ENCODE measurements at regions not wholly inside any gene's neighbourhood (a gene's known extent, or its start where the extent isn't known, plus 50 kb on each side); places are given as distances from the start of the nearest gene placed in this dataset.

DNA sequence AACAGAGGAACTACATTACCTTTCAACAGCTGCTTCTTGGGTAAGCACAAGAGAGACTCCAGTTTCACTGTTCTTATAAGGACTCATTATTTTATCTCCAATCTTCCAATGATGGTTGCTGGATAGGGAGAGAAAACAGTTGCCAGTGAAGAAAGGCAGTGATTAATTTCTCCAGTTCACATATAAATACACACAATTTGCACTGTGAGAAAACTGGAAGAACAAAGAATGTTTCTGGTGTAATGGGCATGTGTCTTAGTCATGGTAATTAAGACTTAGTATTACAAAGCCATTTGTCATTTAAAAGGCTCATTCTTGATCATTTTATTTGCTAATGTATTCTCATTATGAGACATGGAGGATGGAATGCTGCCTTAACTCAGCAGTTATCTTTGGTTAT, 78.0 kb upstream of the FAR2 start:
- H3K4me3 ChIP-seq (ENCODE audit: control insufficient read depth, low read depth, low read length), result no peak overlapping the region
- no peak for TF ChIP-seq CTCF (IDR thresholded peaks at IDR 0.05; ENCODE audit: control insufficient read depth, insufficient read depth, low read depth, low read length, missing control alignments)
- DNase-seq (ENCODE audit: low read depth), result no peak

- no peak overlapping the region for H3K4me3 ChIP-seq (ENCODE audit: control insufficient read depth, low read depth, low read length)
- TF ChIP-seq CTCF (IDR thresholded peaks at IDR 0.05; ENCODE audit: control insufficient read depth, insufficient read depth, low read depth, low read length, missing control alignments), result no peak
- peak; percentile 27 for DNase-seq (ENCODE audit: low read depth)
Measured at GRCh38 chr12:29072631-29073030, 76.4 kb upstream of the FAR2 start.

DNA sequence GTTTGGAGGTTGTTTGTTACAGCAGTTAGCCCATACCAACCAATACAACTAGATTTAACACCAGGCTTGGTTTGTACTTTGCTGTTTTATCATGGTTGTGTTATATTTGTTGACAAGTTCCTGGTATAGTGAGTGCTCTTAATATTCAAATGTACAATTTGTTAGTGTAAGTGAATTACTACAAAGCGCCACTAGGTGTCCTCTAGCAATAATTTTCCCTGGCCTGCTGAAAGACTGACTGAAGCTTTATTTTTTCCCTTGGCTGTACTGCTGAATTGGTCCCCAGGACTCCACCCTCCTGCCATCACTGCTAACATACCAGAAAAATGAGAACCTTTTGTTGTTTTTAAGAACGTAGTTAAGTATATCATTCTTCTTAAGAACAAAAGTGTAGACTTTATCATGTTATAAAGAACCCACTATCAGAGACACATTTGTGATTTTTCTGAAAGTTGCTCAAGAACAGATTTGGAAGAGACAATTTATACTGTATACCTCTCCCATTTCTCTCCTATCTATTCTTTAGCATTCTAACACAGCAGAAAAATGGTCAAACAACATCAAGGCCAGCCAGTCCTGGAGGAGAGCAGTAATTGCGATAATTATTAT, 75.3 kb upstream of the FAR2 start:
- H3K4me3 ChIP-seq (ENCODE audit: control insufficient read depth, low read depth, low read length), result no peak overlapping the region
- peak; percentile 34 for DNase-seq (ENCODE audit: low read depth)
- TF ChIP-seq CTCF (IDR thresholded peaks at IDR 0.05; ENCODE audit: control insufficient read depth, insufficient read depth, low read depth, low read length, missing control alignments), result peak; percentile 64

DNA sequence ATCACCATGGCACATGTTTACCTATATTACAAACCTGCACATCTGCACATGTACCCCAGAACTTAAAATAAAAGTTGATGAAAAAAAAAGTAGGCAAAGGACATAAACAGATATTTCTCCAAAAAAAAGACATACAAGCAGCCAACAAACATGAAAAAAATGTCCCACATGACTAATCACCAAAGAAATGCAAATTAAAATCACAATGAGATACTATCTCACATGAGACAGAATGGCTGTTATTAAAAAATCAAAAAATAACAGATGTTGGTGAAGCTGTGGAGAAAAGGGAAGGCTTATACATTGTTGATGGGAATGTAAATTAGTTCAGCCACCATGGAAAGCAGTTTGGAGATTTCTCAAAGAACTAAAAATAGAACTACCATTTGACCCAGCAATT, 68.0 kb upstream of the FAR2 start:
- no peak overlapping the region for H3K4me3 ChIP-seq (ENCODE audit: control insufficient read depth, low read depth, low read length)
- no peak for TF ChIP-seq CTCF (IDR thresholded peaks at IDR 0.05; ENCODE audit: control insufficient read depth, insufficient read depth, low read depth, low read length, missing control alignments)
- no peak for DNase-seq (ENCODE audit: low read depth)

DNA sequence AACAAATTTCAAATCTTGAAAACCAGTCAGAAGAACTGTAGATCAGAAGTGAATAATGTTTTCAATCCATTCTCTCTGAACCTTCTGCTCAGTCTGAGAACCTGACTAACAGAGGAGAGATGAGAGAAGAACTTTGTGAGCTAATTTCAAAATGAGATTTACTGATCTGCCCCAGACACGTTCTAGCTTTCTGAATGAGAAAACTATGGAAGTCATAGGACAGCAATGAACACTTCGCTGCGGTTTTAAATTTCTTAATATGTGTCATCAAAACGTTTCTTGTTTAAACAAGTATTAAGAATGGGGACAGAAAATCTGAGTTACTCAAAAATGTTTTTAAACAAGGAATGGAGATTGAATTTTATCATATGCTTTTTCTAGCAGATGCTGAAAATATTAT, 66.6 kb upstream of the FAR2 start:
- peak; percentile 13 for DNase-seq (ENCODE audit: low read depth)
- TF ChIP-seq CTCF (IDR thresholded peaks at IDR 0.05; ENCODE audit: control insufficient read depth, insufficient read depth, low read depth, low read length, missing control alignments), result no peak
- no peak overlapping the region for H3K4me3 ChIP-seq (ENCODE audit: control insufficient read depth, low read depth, low read length)

GRCh38 chr12:29086325-29087271, 62.5 kb upstream of the FAR2 start:
- no peak for TF ChIP-seq CTCF (IDR thresholded peaks at IDR 0.05; ENCODE audit: control insufficient read depth, insufficient read depth, low read depth, low read length, missing control alignments)
- no peak overlapping the region for H3K4me3 ChIP-seq (ENCODE audit: control insufficient read depth, low read depth, low read length)
- DNase-seq (ENCODE audit: low read depth), result no peak

Data from AG09309 (cell line).